ENCODE measurements at regions not wholly inside any gene's neighbourhood (a gene's known extent, or its start where the extent isn't known, plus 50 kb on each side); places are given as distances from the start of the nearest gene placed in this dataset.
"Not testable (repeated sequence)": the region's sequence is repeated elsewhere in the genome, so short reads cannot be mapped to it uniquely, and the experiment has no call there.

GRCh38 chr5:176042020-176042658, 74.0 kb upstream of the THOC3 start:
- H3K27me3 Mint-ChIP-seq, result not testable (repeated sequence)
- peak overlapping the region; percentile 5 for H3K27ac Mint-ChIP-seq
- peak overlapping the region; percentile 2 for H3K4me3 Mint-ChIP-seq

GRCh38 chr5:176043252-176043829, 75.2 kb upstream of the THOC3 start:
- not testable (repeated sequence) for H3K4me3 Mint-ChIP-seq; H3K27me3 Mint-ChIP-seq; H3K9me3 Mint-ChIP-seq (ENCODE audit: low read depth); H3K27ac Mint-ChIP-seq; H3K36me3 Mint-ChIP-seq
- H3K4me1 Mint-ChIP-seq (ENCODE audit: low read depth), result peaks cover 26% of the 10 kb centered on the region

More at GRCh38 chr5:176042020-176042658, 74.0 kb upstream of the THOC3 start:
- H3K9me3 Mint-ChIP-seq (ENCODE audit: low read depth); H3K36me3 Mint-ChIP-seq: not testable (repeated sequence)
- peaks cover 30% of the 10 kb centered on the region for H3K4me1 Mint-ChIP-seq (ENCODE audit: low read depth)

GRCh38 chr5:176043986-176044385, 75.9 kb upstream of the THOC3 start:
- not testable (repeated sequence) for H3K4me3 Mint-ChIP-seq; H3K9me3 Mint-ChIP-seq (ENCODE audit: low read depth); H3K36me3 Mint-ChIP-seq; H3K27me3 Mint-ChIP-seq
- Mint-ChIP-seq H3K27ac (peak overlapping the region; percentile 54), H3K4me1 (ENCODE audit: low read depth) (peaks cover 26% of the 10 kb centered on the region)

GRCh38 chr5:176044431-176044830, 76.3 kb upstream of the THOC3 start:
- H3K36me3 Mint-ChIP-seq; H3K27ac Mint-ChIP-seq; H3K9me3 Mint-ChIP-seq (ENCODE audit: low read depth); H3K4me3 Mint-ChIP-seq; H3K27me3 Mint-ChIP-seq: not testable (repeated sequence)
- H3K4me1 Mint-ChIP-seq (ENCODE audit: low read depth), result peaks cover 23% of the 10 kb centered on the region

GRCh38 chr5:176045442-176045841, 77.3 kb upstream of the THOC3 start:
- peaks cover 18% of the 10 kb centered on the region for H3K4me1 Mint-ChIP-seq (ENCODE audit: low read depth)
- H3K27ac Mint-ChIP-seq, result not testable (repeated sequence)

GRCh38 chr5:176048671-176049070, 80.6 kb upstream of the THOC3 start:
- not testable (repeated sequence) for H3K4me1 Mint-ChIP-seq (ENCODE audit: low read depth); H3K36me3 Mint-ChIP-seq; H3K4me3 Mint-ChIP-seq; H3K27ac Mint-ChIP-seq; H3K9me3 Mint-ChIP-seq (ENCODE audit: low read depth); H3K27me3 Mint-ChIP-seq

More at GRCh38 chr5:176045442-176045841, 77.3 kb upstream of the THOC3 start:
- not testable (repeated sequence) for H3K27me3 Mint-ChIP-seq; H3K36me3 Mint-ChIP-seq; H3K9me3 Mint-ChIP-seq (ENCODE audit: low read depth); H3K4me3 Mint-ChIP-seq

- H3K4me3 Mint-ChIP-seq, H3K36me3 Mint-ChIP-seq: not testable (repeated sequence)
Measured at GRCh38 chr5:176060472-176061268, 92.6 kb upstream of the THOC3 start.

GRCh38 chr5:176061269-176061622, 93.1 kb upstream of the THOC3 start:
- not testable (repeated sequence) for H3K27me3 Mint-ChIP-seq; H3K27ac Mint-ChIP-seq; H3K4me1 Mint-ChIP-seq (ENCODE audit: low read depth); H3K4me3 Mint-ChIP-seq; H3K36me3 Mint-ChIP-seq; H3K9me3 Mint-ChIP-seq (ENCODE audit: low read depth)

More at GRCh38 chr5:176060472-176061268, 92.6 kb upstream of the THOC3 start:
- H3K9me3 Mint-ChIP-seq (ENCODE audit: low read depth); H3K4me1 Mint-ChIP-seq (ENCODE audit: low read depth); H3K27ac Mint-ChIP-seq; H3K27me3 Mint-ChIP-seq: not testable (repeated sequence)

GRCh38 chr5:176061660-176062059, 93.5 kb upstream of the THOC3 start:
- not testable (repeated sequence) for H3K9me3 Mint-ChIP-seq (ENCODE audit: low read depth); H3K4me1 Mint-ChIP-seq (ENCODE audit: low read depth); H3K27ac Mint-ChIP-seq; H3K4me3 Mint-ChIP-seq; H3K36me3 Mint-ChIP-seq; H3K27me3 Mint-ChIP-seq

GRCh38 chr5:176066262-176066945, 98.3 kb upstream of the THOC3 start:
- peaks cover 12% of the 10 kb centered on the region for H3K4me1 Mint-ChIP-seq (ENCODE audit: low read depth)
- not testable (repeated sequence) for H3K27ac Mint-ChIP-seq

GRCh38 chr5:176067162-176067561, 99.0 kb upstream of the THOC3 start:
- H3K27ac Mint-ChIP-seq; H3K27me3 Mint-ChIP-seq; H3K36me3 Mint-ChIP-seq; H3K4me3 Mint-ChIP-seq; H3K9me3 Mint-ChIP-seq (ENCODE audit: low read depth): not testable (repeated sequence)
- H3K4me1 Mint-ChIP-seq (ENCODE audit: low read depth), result peaks cover 12% of the 10 kb centered on the region

More at GRCh38 chr5:176066262-176066945, 98.3 kb upstream of the THOC3 start:
- not testable (repeated sequence) for H3K9me3 Mint-ChIP-seq (ENCODE audit: low read depth); H3K4me3 Mint-ChIP-seq; H3K27me3 Mint-ChIP-seq; H3K36me3 Mint-ChIP-seq

GRCh38 chr5:176067948-176068347, 99.8 kb upstream of the THOC3 start:
- not testable (repeated sequence) for H3K4me3 Mint-ChIP-seq; H3K9me3 Mint-ChIP-seq (ENCODE audit: low read depth); H3K27me3 Mint-ChIP-seq; H3K36me3 Mint-ChIP-seq
- Mint-ChIP-seq H3K27ac (peak overlapping the region; percentile 70), H3K4me1 (ENCODE audit: low read depth) (peaks cover 11% of the 10 kb centered on the region)

- not testable (repeated sequence) for H3K36me3 Mint-ChIP-seq; H3K4me1 Mint-ChIP-seq (ENCODE audit: low read depth); H3K9me3 Mint-ChIP-seq (ENCODE audit: low read depth); H3K4me3 Mint-ChIP-seq; H3K27ac Mint-ChIP-seq; H3K27me3 Mint-ChIP-seq
Measured at GRCh38 chr5:176073996-176074571, 106.0 kb upstream of the THOC3 start.

GRCh38 chr5:176083717-176084116, 115.6 kb upstream of the THOC3 start:
- H3K27me3 Mint-ChIP-seq; H3K4me1 Mint-ChIP-seq (ENCODE audit: low read depth); H3K36me3 Mint-ChIP-seq; H3K27ac Mint-ChIP-seq; H3K9me3 Mint-ChIP-seq (ENCODE audit: low read depth); H3K4me3 Mint-ChIP-seq: not testable (repeated sequence)

- not testable (repeated sequence) for H3K27ac Mint-ChIP-seq; H3K27me3 Mint-ChIP-seq; H3K4me1 Mint-ChIP-seq (ENCODE audit: low read depth); H3K9me3 Mint-ChIP-seq (ENCODE audit: low read depth); H3K4me3 Mint-ChIP-seq; H3K36me3 Mint-ChIP-seq
Measured at GRCh38 chr5:176103083-176103482, 135.0 kb upstream of the THOC3 start.
